ENCODE measurements at regions not wholly inside any gene's neighbourhood (a gene's known extent, or its start where the extent isn't known, plus 50 kb on each side); places are given as distances from the start of the nearest gene placed in this dataset.

DNA sequence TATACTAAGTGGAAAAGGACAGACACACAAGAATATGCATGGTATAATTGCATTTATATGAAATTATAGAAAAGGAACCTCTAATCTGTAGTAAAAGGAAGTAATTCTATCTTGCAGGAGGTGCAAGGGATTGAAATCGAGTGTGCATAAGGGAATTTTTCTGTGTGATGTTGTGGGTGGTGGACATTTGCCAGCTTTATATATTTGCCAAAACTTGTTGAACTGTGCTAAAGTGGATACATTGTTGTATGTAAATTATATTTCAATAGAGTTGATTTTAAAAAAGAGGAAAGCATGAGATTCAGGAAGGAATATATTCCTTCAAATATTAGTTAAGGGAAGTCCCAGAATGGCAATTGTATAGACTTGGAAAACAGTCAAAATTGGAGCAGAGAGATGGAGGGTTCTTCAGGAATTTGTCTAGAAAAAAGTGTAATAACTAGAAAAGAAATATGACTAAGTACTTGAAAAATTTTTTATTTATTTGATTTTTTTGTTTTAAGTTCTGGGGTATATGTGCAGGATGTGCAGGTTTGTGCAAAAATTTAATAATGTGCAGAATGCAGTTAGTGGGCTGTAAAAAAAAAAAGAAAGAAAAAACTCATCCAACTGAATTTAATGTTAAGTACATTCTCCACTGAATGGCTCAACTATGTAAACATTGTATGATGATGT lies 96.1 kb downstream of the ARL4A start:
- Histone ChIP-seq H3K9ac (ENCODE audit: low read length in 3 of 3) (no peak overlapping the region), H3K36me3 (ENCODE audit: control insufficient read depth in 2 of 3, insufficient read depth in 3 of 3, low read length in 3 of 3) (no peaks in the 10 kb centered on the region), H3K4me3 (ENCODE audit: low read length in 3 of 3) (no peak overlapping the region), H3K9me3 (ENCODE audit: control insufficient read depth in 2 of 3, insufficient read depth in 1 of 3, low read length in 3 of 3) (no peaks in the 10 kb centered on the region), H3K27ac (ENCODE audit: low read depth in 2 of 2, low read length in 2 of 2) (no peak overlapping the region), H3K4me1 (ENCODE audit: control insufficient read depth in 2 of 3, insufficient read depth in 2 of 3, low read depth in 1 of 3, low read length in 3 of 3) (no peaks in the 10 kb centered on the region), H3K27me3 (ENCODE audit: control insufficient read depth, insufficient read depth, low read length) (no peaks in the 10 kb centered on the region)
- FAIRE-seq (no peak), DNase-seq (no peak)
- TF ChIP-seq, protein P1, sequence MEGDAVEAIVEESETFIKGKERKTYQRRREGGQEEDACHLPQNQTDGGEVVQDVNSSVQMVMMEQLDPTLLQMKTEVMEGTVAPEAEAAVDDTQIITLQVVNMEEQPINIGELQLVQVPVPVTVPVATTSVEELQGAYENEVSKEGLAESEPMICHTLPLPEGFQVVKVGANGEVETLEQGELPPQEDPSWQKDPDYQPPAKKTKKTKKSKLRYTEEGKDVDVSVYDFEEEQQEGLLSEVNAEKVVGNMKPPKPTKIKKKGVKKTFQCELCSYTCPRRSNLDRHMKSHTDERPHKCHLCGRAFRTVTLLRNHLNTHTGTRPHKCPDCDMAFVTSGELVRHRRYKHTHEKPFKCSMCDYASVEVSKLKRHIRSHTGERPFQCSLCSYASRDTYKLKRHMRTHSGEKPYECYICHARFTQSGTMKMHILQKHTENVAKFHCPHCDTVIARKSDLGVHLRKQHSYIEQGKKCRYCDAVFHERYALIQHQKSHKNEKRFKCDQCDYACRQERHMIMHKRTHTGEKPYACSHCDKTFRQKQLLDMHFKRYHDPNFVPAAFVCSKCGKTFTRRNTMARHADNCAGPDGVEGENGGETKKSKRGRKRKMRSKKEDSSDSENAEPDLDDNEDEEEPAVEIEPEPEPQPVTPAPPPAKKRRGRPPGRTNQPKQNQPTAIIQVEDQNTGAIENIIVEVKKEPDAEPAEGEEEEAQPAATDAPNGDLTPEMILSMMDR (IDR thresholded peaks at IDR 0.05; ENCODE audit: borderline replicate concordance, extremely low read depth, insufficient read depth), result no peak
- intact Hi-C loops (cut with DNase I), result no loop called here

DNA sequence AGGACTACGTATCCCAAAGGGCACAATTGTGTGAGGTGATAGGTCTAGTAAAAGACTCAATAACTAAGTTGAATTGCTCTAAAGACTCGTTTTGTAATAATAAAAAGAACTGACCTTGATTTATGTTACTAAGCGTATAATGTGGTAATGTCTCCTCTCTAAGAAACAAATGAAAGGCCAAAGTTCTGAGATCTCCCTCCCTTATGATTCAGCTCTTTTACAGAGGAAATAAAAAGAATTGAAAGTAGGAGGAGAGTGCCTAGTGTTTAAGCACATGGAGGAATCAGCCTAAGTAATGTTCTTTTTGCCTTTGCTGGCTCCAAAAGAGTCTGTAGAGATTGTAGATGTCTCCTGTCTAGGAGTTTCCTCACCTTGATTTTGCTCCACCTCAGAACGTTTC lies 98.0 kb downstream of the ARL4A start:
- Histone ChIP-seq H3K4me3 (ENCODE audit: low read length in 3 of 3) (no peak overlapping the region), H3K27me3 (ENCODE audit: control insufficient read depth, insufficient read depth, low read length) (no peaks in the 10 kb centered on the region), H3K4me1 (ENCODE audit: control insufficient read depth in 2 of 3, insufficient read depth in 2 of 3, low read depth in 1 of 3, low read length in 3 of 3) (no peaks in the 10 kb centered on the region), H3K9me3 (ENCODE audit: control insufficient read depth in 2 of 3, insufficient read depth in 1 of 3, low read length in 3 of 3) (no peaks in the 10 kb centered on the region), H3K9ac (ENCODE audit: low read length in 3 of 3) (no peak overlapping the region), H3K27ac (ENCODE audit: low read depth in 2 of 2, low read length in 2 of 2) (no peak overlapping the region), H3K36me3 (ENCODE audit: control insufficient read depth in 2 of 3, insufficient read depth in 3 of 3, low read length in 3 of 3) (no peaks in the 10 kb centered on the region)
- TF ChIP-seq, protein P1 (IDR thresholded peaks at IDR 0.05; ENCODE audit: borderline replicate concordance, extremely low read depth, insufficient read depth), result no peak
- FAIRE-seq (no peak), DNase-seq (no peak)
- intact Hi-C loops (cut with DNase I), result no loop called here

DNA sequence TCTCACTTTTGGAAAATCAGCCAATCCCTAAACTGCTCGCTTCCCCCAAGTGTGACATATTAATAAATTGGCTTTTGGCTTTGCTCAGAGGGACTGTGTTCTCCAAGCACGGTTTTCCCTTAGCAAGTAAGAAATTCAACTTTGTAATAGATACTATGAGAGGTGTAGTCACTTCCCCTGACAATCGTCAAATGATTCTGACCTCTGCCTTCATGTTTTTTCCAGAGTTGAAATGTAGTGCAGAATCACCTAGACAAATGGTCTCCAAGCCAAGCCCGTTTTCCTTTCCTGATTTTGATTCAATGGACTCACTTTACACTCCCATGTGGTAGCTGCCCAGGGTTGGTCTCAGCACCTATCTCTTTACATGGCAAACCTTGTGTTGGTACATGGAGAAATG lies 99.1 kb downstream of the ARL4A start:
- Histone ChIP-seq H3K9ac (ENCODE audit: low read length in 3 of 3) (no peak overlapping the region), H3K36me3 (ENCODE audit: control insufficient read depth in 2 of 3, insufficient read depth in 3 of 3, low read length in 3 of 3) (no peaks in the 10 kb centered on the region), H3K9me3 (ENCODE audit: control insufficient read depth in 2 of 3, insufficient read depth in 1 of 3, low read length in 3 of 3) (no peaks in the 10 kb centered on the region), H3K27me3 (ENCODE audit: control insufficient read depth, insufficient read depth, low read length) (no peaks in the 10 kb centered on the region), H3K4me1 (ENCODE audit: control insufficient read depth in 2 of 3, insufficient read depth in 2 of 3, low read depth in 1 of 3, low read length in 3 of 3) (no peaks in the 10 kb centered on the region), H3K4me3 (ENCODE audit: low read length in 3 of 3) (no peak overlapping the region), H3K27ac (ENCODE audit: low read depth in 2 of 2, low read length in 2 of 2) (no peak overlapping the region)
- intact Hi-C loops (cut with DNase I), result no loop called here
- DNase-seq, result no peak
- FAIRE-seq, result no peak
- TF ChIP-seq, protein P1 (IDR thresholded peaks at IDR 0.05; ENCODE audit: borderline replicate concordance, extremely low read depth, insufficient read depth), result no peak

DNA sequence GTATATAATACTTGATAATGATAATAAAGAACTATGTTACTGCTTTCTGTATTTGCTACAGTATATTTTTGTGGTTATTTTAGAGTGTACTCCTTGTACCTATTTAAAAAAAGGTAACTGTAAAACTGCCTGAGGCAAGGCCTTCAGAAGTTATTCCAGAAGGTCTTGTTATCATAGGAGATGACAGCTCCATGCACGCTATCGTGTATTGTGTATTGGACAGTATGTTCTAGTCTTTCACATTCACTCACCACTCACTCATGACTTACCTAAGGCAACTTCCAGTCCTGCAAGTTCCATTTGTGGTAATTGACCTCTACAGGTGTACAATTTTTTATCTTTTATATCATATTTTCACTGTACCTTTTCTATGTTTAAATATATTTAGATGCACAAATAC lies 100.7 kb downstream of the ARL4A start:
- H3K27me3 ChIP-seq (ENCODE audit: control insufficient read depth, insufficient read depth, low read length), result no peaks in the 10 kb centered on the region
- FAIRE-seq (no peak), DNase-seq (no peak)
- no peak overlapping the region for H3K9ac ChIP-seq (ENCODE audit: low read length in 3 of 3)
- no peaks in the 10 kb centered on the region for H3K36me3 ChIP-seq (ENCODE audit: control insufficient read depth in 2 of 3, insufficient read depth in 3 of 3, low read length in 3 of 3)
- no peak overlapping the region for H3K4me3 ChIP-seq (ENCODE audit: low read length in 3 of 3)
- no peak overlapping the region for H3K27ac ChIP-seq (ENCODE audit: low read depth in 2 of 2, low read length in 2 of 2)
- intact Hi-C loops (cut with DNase I), result no loop called here
- no peaks in the 10 kb centered on the region for H3K9me3 ChIP-seq (ENCODE audit: control insufficient read depth in 2 of 3, insufficient read depth in 1 of 3, low read length in 3 of 3)
- H3K4me1 ChIP-seq (ENCODE audit: control insufficient read depth in 2 of 3, insufficient read depth in 2 of 3, low read depth in 1 of 3, low read length in 3 of 3), result no peaks in the 10 kb centered on the region
- TF ChIP-seq, protein P1 (IDR thresholded peaks at IDR 0.05; ENCODE audit: borderline replicate concordance, extremely low read depth, insufficient read depth), result no peak
